T-helper 1 cell treated with Interleukin-12 subunit alpha and Interleukin-12 subunit beta and Interleukin-4 antibody, amounts not matched to agents 30 μg/mL and 1 μg/mL, for 36 hours (primary cell): ENCODE measurements at regions not wholly inside any gene's neighbourhood (a gene's known extent, or its start where the extent isn't known, plus 50 kb on each side); places are given as distances from the start of the nearest gene placed in this dataset.

ENCODE experiments used
- H3K27ac Mint-ChIP-seq: one replicate; pipeline ENCODE4 v1.8.0; 2021; ENCODE audit warnings: mild to moderate bottlenecking, mixed read lengths
- H3K27me3 Mint-ChIP-seq: one replicate; pipeline ENCODE4 v1.8.0; 2021; ENCODE audit warnings: low read depth, mixed read lengths
- H3K36me3 Mint-ChIP-seq: one replicate; pipeline ENCODE4 v1.8.0; 2021; ENCODE audit warnings: low read depth, mixed read lengths
- H3K4me1 Mint-ChIP-seq: one replicate; pipeline ENCODE4 v1.8.0; 2021; ENCODE audit warnings: low read depth, mixed read lengths
- H3K4me3 Mint-ChIP-seq: one replicate; pipeline ENCODE4 v1.8.0; 2021; ENCODE audit warnings: mild to moderate bottlenecking, moderate library complexity, mixed read lengths
- H3K9me3 Mint-ChIP-seq: one replicate; pipeline ENCODE4 v1.8.0; 2021; ENCODE audit warnings: mixed read lengths

- Mint-ChIP-seq H3K9me3 (no peaks in the 10 kb centered on the region), H3K4me1 (no peaks in the 10 kb centered on the region), H3K36me3 (no peaks in the 10 kb centered on the region), H3K27ac (no peak overlapping the region), H3K4me3 (no peak overlapping the region), H3K27me3 (no peaks in the 10 kb centered on the region)
These were observed 95.5 kb upstream of the DCN start for GRCh38 chr12:91278126-91278525.

DNA sequence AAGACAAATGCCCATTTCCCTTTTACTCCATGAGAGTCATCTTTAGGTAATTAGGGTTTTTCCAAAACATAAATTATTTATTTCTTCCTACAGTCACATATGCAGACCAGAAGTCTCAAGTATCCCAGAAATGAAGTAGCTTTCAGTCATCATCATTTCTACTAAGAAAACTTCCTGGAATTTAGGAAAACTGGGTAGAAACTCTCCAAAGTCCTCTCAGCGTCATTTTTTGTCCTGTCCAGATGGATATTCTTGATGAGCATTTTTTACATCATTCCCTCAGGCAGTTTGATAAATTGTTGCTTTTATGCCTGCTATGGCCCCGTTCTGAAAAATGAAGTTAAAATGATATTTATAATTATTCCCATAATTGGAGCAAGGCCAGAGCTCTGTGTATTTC lies 93.9 kb upstream of the DCN start:
- Mint-ChIP-seq H3K9me3 (no peaks in the 10 kb centered on the region), H3K27me3 (no peaks in the 10 kb centered on the region), H3K36me3 (no peaks in the 10 kb centered on the region), H3K27ac (no peak overlapping the region), H3K4me1 (no peaks in the 10 kb centered on the region), H3K4me3 (no peak overlapping the region)

DNA sequence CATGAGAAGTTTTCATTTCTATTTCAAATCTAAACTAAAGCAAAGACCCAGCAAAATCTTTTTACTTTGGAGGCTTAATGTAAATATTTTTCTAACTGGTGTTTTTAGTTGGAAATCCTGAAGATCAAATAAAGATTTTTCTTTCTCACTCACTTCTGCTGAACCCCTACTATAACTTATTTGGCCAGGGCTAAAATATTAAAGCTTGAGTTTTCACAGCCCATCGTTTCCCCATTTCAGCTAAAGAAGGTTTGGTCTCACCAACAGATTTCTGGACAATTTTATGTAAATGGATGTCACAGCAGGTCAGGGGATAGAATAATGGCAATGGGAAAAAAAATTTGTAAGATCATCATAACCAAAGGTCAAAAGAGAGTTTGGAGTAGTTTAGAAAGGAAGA lies 92.7 kb upstream of the DCN start:
- no peak overlapping the region for H3K27ac Mint-ChIP-seq
- H3K27me3 Mint-ChIP-seq = no peaks in the 10 kb centered on the region
- no peaks in the 10 kb centered on the region for H3K9me3 Mint-ChIP-seq
- H3K4me1 Mint-ChIP-seq = no peaks in the 10 kb centered on the region
- H3K4me3 Mint-ChIP-seq = no peak overlapping the region
- no peaks in the 10 kb centered on the region for H3K36me3 Mint-ChIP-seq

DNA sequence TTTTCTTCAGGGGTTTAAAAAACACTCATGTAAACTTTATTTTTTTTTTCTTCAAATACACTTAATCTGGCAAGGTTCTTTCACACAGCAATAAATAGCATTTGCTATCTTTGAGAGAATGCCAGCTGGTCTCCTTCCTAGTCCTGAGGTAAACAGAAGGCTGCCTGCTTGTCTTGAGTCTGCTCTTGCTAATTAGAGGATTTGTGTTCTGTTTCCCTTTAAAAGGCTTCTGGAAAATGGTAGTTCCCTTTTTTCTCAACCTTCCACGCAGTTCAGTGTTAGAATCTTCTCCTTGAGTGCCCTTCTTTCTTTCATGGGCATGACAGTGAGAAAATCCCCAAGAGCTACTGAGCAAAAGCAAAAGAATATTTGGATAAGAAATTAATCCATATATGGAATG lies 92.3 kb upstream of the DCN start:
- Mint-ChIP-seq H3K4me3 (no peak overlapping the region), H3K4me1 (no peaks in the 10 kb centered on the region), H3K36me3 (no peaks in the 10 kb centered on the region), H3K27ac (no peak overlapping the region), H3K9me3 (no peaks in the 10 kb centered on the region), H3K27me3 (no peaks in the 10 kb centered on the region)

GRCh38 chr12:91273560-91273959 lies 90.9 kb upstream of the DCN start:
- Mint-ChIP-seq H3K27me3 (no peaks in the 10 kb centered on the region), H3K27ac (no peak overlapping the region), H3K4me1 (no peaks in the 10 kb centered on the region), H3K4me3 (no peak overlapping the region), H3K9me3 (no peaks in the 10 kb centered on the region), H3K36me3 (no peaks in the 10 kb centered on the region)

DNA sequence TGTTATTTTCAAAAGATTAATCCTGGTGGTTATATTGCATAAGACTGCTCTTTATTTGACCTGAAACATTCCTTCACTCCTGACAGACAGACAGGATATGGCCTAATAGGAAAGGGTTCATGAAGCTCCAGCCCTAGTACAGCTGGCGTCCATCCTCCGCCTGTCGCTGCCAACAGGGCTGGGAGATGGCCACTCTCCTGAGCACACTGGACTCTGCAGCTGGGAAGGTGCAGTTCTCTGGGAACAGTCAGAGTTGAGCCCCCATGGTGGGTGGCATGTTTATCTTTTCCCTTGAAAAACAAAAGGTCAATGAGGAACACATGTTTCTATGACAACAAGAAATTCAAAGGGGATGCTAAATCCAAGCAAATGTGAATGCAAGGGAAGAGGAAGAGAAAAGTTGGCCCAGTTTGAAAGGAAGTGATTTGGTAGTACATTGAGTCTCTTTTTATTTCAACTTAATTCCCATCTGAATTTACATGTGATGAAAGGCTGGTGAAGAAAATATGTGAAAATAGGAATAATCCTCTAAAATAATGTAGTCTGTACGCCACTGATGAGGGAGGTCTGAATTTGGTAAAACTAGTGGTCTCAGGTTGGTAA lies 89.9 kb upstream of the DCN start:
- Mint-ChIP-seq H3K27me3 (no peaks in the 10 kb centered on the region), H3K9me3 (no peaks in the 10 kb centered on the region), H3K36me3 (no peaks in the 10 kb centered on the region), H3K4me1 (no peaks in the 10 kb centered on the region), H3K27ac (no peak overlapping the region), H3K4me3 (no peak overlapping the region)

DNA sequence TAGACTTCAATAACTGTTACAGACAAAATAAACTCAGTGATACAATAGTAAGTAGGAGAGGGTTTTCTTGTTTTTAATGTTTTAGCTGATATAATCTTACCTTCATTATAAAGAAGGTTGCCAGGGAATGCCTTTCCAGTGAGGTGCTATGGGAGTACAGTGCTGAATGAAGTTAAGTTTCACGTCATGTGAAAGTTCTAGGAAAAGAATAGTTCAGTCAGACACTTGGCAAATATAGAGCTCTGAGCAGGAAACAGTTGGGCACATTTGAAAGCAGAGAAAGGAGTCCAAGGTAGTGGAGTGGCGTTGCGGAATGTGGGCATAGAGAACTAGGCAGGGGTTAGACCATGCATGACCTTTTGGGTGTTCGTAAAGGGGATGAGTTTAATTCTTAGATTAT lies 88.6 kb upstream of the DCN start:
- Mint-ChIP-seq H3K9me3 (no peaks in the 10 kb centered on the region), H3K4me3 (no peak overlapping the region), H3K27ac (no peak overlapping the region), H3K4me1 (no peaks in the 10 kb centered on the region), H3K27me3 (no peaks in the 10 kb centered on the region), H3K36me3 (no peaks in the 10 kb centered on the region)

DNA sequence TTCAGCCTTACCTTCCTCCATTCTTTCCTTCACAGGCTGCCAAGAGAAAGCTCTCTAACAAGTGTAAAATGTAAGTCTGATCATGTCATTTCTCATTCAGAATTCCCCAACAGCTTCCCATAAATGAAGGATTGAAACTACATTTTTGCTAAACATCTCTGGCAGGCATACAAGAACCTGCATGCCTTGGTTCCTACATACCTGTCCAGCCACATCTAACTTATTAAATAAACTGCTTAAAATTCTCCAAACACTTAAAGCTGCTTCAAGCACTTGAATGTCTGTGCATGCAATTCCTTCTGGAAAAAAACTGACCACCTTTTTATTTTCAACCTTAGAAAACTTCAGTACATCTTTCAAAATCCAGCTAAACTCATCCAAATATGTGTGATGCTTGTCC lies 84.4 kb upstream of the DCN start:
- Mint-ChIP-seq H3K9me3 (no peaks in the 10 kb centered on the region), H3K27ac (no peak overlapping the region), H3K4me1 (no peaks in the 10 kb centered on the region), H3K27me3 (no peaks in the 10 kb centered on the region), H3K36me3 (no peaks in the 10 kb centered on the region), H3K4me3 (no peak overlapping the region)

DNA sequence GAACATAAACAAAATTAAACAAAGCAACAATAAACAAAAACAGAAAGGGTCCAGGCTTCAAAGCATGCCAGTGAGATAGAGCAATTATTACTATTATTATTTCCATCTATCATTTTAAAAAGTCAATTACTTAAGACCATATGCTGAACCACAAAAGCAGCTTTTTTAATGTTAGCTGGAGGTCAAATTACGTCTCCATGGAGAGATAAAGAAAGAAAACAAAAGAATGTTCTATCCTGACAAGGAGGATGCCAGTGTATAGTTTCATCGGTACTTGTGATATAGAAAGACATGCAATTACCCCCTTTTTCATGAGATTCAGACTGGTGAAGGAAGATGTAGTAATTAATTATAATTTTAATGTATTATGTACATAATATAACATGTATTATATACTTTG lies 81.6 kb upstream of the DCN start:
- Mint-ChIP-seq H3K4me1 (no peaks in the 10 kb centered on the region), H3K27ac (no peak overlapping the region), H3K4me3 (no peak overlapping the region), H3K36me3 (no peaks in the 10 kb centered on the region), H3K27me3 (no peaks in the 10 kb centered on the region), H3K9me3 (no peaks in the 10 kb centered on the region)

DNA sequence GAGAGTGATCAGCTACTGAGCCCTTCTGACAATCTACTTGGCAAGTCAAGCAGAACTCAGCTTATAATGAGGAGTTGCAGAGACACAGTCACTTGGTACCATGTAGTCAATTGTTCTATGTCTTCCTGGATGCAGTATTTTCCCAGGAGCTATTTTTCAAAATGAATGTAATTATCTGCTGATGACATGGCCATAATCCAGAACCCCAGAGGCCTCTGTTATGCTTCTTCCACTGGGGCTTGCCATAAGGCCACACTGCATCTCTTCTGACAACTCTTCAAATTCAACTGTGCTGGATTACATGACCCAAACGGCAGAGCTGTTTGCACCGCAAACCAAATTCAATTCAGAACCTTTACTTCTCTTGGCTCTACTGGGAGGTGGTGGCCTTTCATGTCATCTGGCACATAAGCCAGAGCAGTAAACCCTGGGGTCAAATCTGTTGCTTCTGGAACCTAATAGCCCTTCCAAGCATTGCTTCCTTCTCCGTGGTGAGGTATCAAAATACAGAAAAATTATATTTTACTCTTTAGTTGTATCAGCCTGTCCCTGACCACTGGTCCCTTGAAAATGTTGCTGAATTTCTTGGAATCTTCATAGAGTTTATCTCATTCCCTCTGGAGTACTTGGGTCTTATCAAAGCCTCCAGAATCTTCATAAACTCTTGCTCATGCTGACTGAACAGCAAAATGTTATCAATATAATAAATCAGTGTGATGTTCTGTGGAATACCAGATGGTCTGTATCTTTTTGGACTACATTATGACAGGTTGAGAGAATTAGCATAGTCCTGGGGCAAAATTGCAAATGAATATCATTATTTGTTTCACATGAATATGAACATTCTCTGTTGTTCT lies 79.4 kb upstream of the DCN start:
- Mint-ChIP-seq H3K27ac (no peak overlapping the region), H3K4me3 (no peak overlapping the region), H3K4me1 (no peaks in the 10 kb centered on the region), H3K27me3 (no peaks in the 10 kb centered on the region), H3K36me3 (no peaks in the 10 kb centered on the region), H3K9me3 (no peaks in the 10 kb centered on the region)

GRCh38 chr12:91256411-91256810 lies 73.8 kb upstream of the DCN start:
- Mint-ChIP-seq H3K27ac (no peak overlapping the region), H3K36me3 (no peaks in the 10 kb centered on the region), H3K4me3 (no peak overlapping the region), H3K4me1 (no peaks in the 10 kb centered on the region), H3K9me3 (no peaks in the 10 kb centered on the region), H3K27me3 (no peaks in the 10 kb centered on the region)

DNA sequence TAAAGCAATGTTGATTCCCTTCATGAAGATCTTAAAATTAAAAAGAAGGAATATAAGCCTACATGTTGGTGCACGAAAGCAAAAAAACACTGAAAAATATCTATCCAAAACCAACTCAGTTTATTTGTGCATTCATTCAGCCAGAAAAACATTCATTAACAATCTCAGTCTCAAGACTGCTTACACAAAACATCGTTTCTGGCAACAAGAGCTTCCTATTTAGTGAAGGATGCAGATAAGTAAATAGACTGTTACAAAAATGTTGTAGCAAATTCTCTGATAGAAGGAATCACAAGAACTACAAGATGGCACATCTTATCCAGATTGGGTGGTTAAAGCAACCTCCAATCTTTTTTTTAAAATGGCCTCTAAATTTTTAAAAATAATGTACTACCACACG lies 69.7 kb upstream of the DCN start:
- H3K27ac Mint-ChIP-seq = no peak overlapping the region
- H3K27me3 Mint-ChIP-seq = no peaks in the 10 kb centered on the region
- no peaks in the 10 kb centered on the region for H3K36me3 Mint-ChIP-seq
- H3K4me1 Mint-ChIP-seq = no peaks in the 10 kb centered on the region
- no peak overlapping the region for H3K4me3 Mint-ChIP-seq
- H3K9me3 Mint-ChIP-seq = no peaks in the 10 kb centered on the region

GRCh38 chr12:91250273-91250665 lies 67.7 kb upstream of the DCN start:
- H3K27me3 Mint-ChIP-seq = no peaks in the 10 kb centered on the region
- H3K4me3 Mint-ChIP-seq = no peak overlapping the region
- no peaks in the 10 kb centered on the region for H3K9me3 Mint-ChIP-seq
- no peaks in the 10 kb centered on the region for H3K4me1 Mint-ChIP-seq
- H3K36me3 Mint-ChIP-seq = no peaks in the 10 kb centered on the region
- no peak overlapping the region for H3K27ac Mint-ChIP-seq

GRCh38 chr12:91249518-91250272 lies 67.1 kb upstream of the DCN start:
- Mint-ChIP-seq H3K27ac (no peak overlapping the region), H3K4me1 (no peaks in the 10 kb centered on the region), H3K9me3 (no peaks in the 10 kb centered on the region), H3K4me3 (no peak overlapping the region), H3K27me3 (no peaks in the 10 kb centered on the region), H3K36me3 (no peaks in the 10 kb centered on the region)

DNA sequence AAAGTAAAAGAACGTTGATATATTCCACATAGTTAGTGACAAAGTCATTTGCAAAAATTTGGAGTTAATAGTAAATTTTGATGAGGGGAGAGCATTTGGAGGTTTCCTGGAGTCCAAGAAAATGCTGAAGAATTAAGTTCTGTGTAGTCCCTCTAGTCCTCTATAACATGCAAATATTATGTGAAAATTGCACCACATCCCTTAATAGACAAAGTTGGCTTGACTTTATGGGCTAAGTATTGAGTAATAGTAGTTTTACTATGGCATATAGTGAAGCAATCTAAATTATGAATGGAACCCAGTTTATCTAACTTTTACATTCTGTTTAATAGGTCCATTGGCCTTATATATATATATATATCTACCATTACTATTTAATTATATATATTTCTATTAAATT lies 66.4 kb upstream of the DCN start:
- Mint-ChIP-seq H3K36me3 (no peaks in the 10 kb centered on the region), H3K27ac (no peak overlapping the region), H3K27me3 (no peaks in the 10 kb centered on the region)

More for the DNA sequence above, 66.4 kb upstream of the DCN start:
- H3K4me1 Mint-ChIP-seq = no peaks in the 10 kb centered on the region
- no peak overlapping the region for H3K4me3 Mint-ChIP-seq
- H3K9me3 Mint-ChIP-seq = no peaks in the 10 kb centered on the region
